Stimulated activated CD4-positive, alpha-beta T cell treated with anti-CD3 and anti-CD28 coated beads, Interleukin-1b, Interleukin-23, amount 100 ng/mL, for 4 hours (primary cell): ENCODE measurements at regions not wholly inside any gene's neighbourhood (a gene's known extent, or its start where the extent isn't known, plus 50 kb on each side); places are given as distances from the start of the nearest gene placed in this dataset.
"Not testable (repeated sequence)": the region's sequence is repeated elsewhere in the genome, so short reads cannot be mapped to it uniquely, and the experiment has no call there.

Experiments
- DNase-seq, 2 donors: peaks; one replicate each; pipeline ENCODE4 v3.0.0-alpha.2; 2020; ENCODE audit warnings: low read depth in 2 of 2

- DNase-seq = not testable (repeated sequence)
Observed at GRCh38 chr14:89660625-89661233, 243.7 kb upstream of the FOXN3 start.

- DNase-seq = no peak
Observed at GRCh38 chr14:89660166-89660565, 243.1 kb upstream of the FOXN3 start.

DNA sequence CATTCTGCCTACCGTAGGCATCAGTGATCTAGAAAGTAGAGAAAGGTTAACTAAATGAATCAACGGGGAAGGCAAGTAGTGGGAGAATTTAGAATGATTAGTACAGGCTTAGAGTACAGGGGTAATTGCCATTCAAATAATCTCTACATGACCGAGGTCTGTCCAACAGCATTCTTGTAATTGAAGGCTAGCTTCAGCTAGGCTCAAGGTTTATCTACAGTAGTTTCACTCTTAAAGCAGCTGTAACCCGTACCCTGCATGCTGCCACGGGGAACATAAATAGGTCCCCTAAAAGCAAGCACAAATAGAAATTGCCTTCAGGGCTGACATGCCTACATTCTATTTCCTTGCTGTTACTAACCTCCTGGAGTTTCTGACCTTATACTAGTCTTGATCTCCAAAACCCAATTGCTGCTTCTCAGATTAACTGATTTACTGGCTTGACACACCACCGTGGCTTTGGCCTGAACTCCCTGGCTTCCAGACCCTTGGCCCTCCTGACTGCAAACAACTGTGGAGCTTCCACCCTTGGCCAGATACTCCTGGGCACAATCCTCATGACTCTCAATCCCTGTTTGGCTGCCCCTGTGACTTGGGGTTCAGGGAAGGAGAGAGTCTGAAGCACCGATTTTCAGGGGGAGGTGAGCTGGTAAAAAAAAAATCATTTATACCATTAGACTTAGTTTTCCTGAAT, 242.1 kb upstream of the FOXN3 start:
- DNase-seq = no peak

- DNase-seq = no peak
Observed at GRCh38 chr14:89657014-89657413, 240.0 kb upstream of the FOXN3 start.

DNA sequence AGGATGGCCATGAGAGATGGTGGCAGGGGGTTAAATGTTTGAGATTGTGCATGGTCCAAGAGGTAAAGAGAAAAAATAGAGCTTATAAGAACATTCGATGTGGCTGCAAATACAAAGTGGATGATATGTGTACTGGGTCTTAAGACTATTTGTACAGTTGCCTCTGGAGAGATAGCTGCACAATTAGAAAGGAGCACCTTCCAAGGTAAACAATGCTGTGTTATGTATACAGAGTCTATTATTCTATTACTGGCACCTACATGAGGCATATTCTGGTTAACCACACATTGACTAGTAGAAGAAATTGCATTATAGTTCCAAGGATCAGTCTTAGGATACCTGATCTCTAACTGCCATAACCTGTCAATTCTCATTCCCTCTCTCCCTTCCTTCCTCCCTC, 238.0 kb upstream of the FOXN3 start:
- no peak for DNase-seq

DNA sequence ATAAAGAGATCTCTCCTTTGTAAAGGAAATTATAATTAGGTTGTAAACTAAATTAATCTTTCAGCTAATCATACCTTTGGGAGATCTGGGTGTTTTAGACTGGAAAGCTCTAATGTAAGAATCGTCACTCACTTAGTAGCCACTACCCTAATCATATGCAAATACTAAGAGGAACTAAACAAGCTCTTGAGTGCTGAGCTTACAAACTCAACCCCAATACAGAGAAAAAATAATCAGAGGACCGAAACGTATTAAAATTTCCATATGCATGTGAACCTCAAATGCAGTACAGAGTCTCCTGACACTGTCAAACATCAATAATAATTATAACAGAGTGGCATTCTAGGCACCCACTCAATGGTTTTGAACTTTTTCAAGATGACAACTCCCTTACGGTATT, 235.3 kb upstream of the FOXN3 start:
- no peak for DNase-seq

- no peak for DNase-seq
Observed at GRCh38 chr14:89651805-89652204, 234.8 kb upstream of the FOXN3 start.

GRCh38 chr14:89650077-89650978, 233.3 kb upstream of the FOXN3 start:
- no peak for DNase-seq

- no peak for DNase-seq
Observed at GRCh38 chr14:89649451-89650075, 232.5 kb upstream of the FOXN3 start.

DNA sequence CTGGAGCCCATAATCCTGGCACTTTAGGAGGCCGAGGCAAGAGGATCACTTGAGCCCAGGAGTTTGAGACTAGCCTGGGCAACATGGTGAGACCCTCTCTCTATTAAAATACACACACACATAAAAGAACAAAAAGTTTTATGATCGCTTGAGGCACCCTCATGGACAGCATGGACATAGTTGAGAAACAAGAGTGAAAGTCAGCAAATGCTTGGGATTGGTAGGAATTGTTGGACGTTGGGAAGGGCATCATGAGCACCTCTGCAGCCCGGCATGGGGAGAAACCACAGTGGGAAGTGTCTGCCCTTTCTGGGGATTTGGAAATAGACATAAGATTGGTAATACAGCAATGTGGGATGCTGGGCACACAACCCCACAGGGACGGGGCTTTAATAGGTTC, 231.9 kb upstream of the FOXN3 start:
- DNase-seq = no peak

DNA sequence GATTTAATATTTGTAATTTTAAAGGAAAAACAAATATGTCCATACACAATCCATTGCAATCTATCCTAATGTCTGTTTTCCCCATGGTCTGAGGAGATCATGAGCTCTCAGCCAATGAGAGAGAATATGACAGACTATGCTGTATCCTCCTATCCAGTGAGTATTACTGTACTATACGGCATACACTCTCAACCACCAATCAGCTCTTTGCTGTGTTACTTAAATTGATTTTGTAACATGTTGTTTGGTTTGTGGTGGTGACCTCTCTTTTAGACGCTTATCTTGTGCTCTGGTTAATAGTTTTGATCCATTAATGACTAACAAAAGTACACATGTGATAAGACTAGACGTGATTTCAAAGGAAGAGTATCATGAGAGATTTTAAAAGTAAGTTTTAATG, 231.5 kb upstream of the FOXN3 start:
- no peak for DNase-seq

DNA sequence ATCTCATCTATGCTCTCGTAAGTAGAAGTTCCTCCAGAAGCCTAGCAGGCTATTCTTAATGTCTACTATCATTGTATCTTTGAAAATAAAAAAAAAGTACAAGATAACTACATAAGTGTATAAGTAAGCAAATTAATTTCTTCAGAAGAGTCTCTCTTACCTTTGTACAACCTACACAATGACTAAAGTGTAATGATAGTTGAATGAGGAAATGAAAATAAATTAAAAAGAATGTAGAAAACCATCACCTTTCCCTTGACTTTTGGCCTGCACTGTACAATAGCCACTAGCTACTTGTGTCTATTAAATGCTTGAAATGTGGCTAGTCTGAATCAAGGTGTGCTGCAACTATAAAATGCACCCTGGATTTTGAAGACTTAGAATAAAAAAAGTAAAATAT, 229.9 kb upstream of the FOXN3 start:
- DNase-seq = no peak

DNA sequence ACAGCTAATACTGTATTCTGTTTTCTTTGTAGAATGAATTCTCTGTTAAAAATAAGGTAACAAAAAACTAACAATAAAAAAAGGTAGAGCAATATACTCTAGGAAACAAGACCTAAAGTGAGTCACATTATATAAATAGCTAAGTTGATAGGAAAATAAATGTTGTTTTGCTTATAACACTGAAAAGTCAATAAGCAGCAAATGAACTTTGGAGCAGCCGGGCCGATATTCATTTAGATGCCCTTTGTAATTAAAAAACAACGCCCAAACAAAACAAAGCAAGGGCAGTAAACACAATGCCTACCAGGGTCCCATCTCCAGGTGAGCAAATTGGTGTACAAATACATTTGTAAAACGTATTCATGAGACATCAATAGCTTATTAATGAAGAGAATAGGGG, 227.6 kb upstream of the FOXN3 start:
- DNase-seq = no peak

DNA sequence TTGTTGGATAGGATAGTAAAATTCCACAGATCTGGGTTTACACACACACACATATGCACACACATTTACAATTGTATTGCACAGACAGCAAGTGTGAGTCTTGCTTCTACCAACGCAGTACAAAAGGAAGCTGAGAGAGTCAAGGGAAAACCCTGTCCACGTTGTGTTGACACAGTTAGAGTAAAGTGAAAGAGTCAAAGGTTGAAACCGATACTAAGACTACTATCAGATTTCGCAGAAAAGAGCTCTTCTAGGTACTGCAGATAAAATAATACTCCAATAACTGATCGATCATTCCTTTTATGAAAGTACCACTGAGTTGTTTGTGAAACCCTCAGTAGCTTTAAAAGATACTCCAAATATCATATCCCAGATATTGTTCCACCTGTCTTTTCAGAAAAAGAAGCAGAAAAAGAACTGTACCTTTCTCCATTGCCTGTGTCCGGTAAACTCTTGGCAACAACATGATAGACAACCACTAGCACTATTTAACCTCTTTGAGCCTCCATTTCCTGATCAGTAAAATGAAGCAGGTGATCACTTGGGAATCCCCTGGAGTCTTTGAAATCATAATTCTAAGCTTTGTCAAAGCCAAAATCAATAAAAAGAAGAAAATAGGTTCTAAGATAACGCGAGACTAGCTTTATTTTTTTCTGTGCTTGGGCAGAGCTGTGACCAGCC, 224.6 kb upstream of the FOXN3 start:
- DNase-seq = no peak

DNA sequence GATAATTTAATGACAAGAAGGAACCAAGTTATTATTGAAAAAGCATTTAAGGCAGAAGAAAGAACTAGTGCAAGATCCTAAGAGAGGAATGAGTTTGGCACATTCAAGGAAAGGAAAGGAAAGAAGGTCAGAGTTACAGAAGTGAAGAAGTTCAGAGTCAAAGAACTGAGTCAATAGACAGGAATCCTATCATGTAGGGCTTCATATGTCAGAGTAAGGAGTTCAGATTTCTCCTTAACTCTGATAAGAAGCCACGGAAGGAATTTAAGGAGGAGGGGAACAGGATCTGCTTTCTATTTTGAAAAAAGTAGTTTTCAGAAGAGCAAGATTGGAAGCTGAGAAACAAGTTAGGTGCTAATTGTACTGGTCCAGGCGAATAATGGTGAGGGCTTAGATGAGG, 223.1 kb upstream of the FOXN3 start:
- no peak for DNase-seq

DNA sequence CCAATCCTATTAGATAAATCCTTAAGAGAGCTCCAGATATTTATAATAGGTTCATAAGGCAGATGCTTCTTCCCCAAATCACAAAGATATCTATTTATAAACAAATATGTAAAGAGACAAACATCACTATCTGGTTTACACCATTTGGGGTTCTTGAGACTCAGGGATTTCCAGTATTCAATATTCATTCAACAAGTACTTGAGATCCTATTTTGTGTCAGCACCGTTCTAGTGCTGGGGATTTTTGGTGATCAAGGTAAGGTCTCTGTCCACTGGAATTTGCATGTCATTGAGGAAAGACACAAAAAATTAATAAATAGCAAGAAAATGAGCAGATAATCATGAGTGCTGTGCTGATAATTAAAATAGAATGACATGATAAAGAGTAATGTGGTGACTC, 222.7 kb upstream of the FOXN3 start:
- DNase-seq = no peak

DNA sequence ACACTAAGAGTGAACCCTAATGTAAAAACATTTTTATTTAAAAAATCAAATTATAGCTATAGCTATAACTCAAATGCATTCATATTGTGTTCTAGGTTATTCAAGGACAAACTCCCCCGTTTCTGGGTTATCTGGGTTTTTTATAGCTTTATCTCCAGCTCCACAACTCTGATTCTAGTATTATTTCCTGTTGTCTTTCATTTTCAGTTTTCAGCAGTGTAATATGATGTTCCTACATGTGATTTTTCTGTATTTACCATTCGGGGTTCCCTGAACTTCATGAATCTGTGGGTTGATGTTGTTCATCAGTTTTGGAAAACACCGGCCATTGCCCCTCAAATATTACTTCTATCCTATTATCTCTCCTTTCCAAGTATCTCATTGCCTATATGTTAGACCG, 221.9 kb upstream of the FOXN3 start:
- DNase-seq = no peak

- no peak for DNase-seq
Observed at GRCh38 chr14:89637581-89637980, 220.5 kb upstream of the FOXN3 start.

- no peak for DNase-seq
Observed at GRCh38 chr14:89635615-89636014, 218.6 kb upstream of the FOXN3 start.

- no peak for DNase-seq
Observed at GRCh38 chr14:89634037-89634436, 217.0 kb upstream of the FOXN3 start.

GRCh38 chr14:89630101-89630829, 213.2 kb upstream of the FOXN3 start:
- no peak for DNase-seq
